PFSK-1 (cell line): ENCODE measurements at regions not wholly inside any gene's neighbourhood (a gene's known extent, or its start where the extent isn't known, plus 50 kb on each side); places are given as distances from the start of the nearest gene placed in this dataset.

Experiments used
- FOXP2 ChIP-seq: optimal IDR thresholded peaks from 2 replicates; pipeline ENCODE3; 2011; ENCODE audit warnings: borderline replicate concordance, control low read depth, inconsistent platforms; ENCODE audit not compliant: insufficient read depth; ENCODE audit errors: extremely low read length, extremely low read depth
- POLR2AphosphoS5 ChIP-seq: IDR thresholded peaks from 2 replicates; pipeline ENCODE4 v1.6.1; 2012; ENCODE audit warnings: low read depth, mild to moderate bottlenecking, control low read depth, low read length, moderate library complexity
- REST ChIP-seq, 2 experiments: IDR thresholded peaks; 2 replicates each; pipeline versions ENCODE4 v1.6.1 to v1.8.0; 2011 to 2012; ENCODE audit warnings: low read depth in 2 of 2, low read length in 2 of 2, control low read depth in 1 of 2, inconsistent platforms in 1 of 2, mild to moderate bottlenecking in 1 of 2, moderate library complexity in 1 of 2; ENCODE audit not compliant: insufficient read depth in 1 of 2
- SIN3A ChIP-seq: IDR thresholded peaks from 2 replicates; pipeline ENCODE4 v1.6.1; 2012; ENCODE audit warnings: mild to moderate bottlenecking, low read length, moderate library complexity, borderline replicate concordance; ENCODE audit not compliant: insufficient read depth
- TAF1 ChIP-seq: IDR thresholded peaks from 2 replicates; pipeline ENCODE4 v1.6.1; 2012; ENCODE audit warnings: low read length, control low read depth, borderline replicate concordance; ENCODE audit not compliant: insufficient read depth

GRCh38 chr6:21909321-21909720, 315.8 kb downstream of the SOX4 start:
- TF ChIP-seq FOXP2 (no peak), POLR2AphosphoS5 (no peak), SIN3A (no peak), TAF1 (no peak), REST (IDR thresholded peaks at IDR 0.05; ENCODE audit: insufficient read depth in 1 of 2, low read depth in 2 of 2, low read length in 2 of 2) (no peak)

- no peak for TF ChIP-seq FOXP2
- TF ChIP-seq POLR2AphosphoS5 = no peak
- no peak for TF ChIP-seq TAF1
- no peak for TF ChIP-seq SIN3A
- TF ChIP-seq REST (IDR thresholded peaks at IDR 0.05; ENCODE audit: insufficient read depth in 1 of 2, low read depth in 2 of 2, low read length in 2 of 2) = no peak
Measured at GRCh38 chr6:21911208-21911607, 317.7 kb downstream of the SOX4 start.

GRCh38 chr6:21912151-21912832, 318.7 kb downstream of the SOX4 start:
- TF ChIP-seq TAF1 (no peak), REST (IDR thresholded peaks at IDR 0.05; ENCODE audit: insufficient read depth in 1 of 2, low read depth in 2 of 2, low read length in 2 of 2) (no peak), POLR2AphosphoS5 (no peak), SIN3A (no peak), FOXP2 (no peak)

GRCh38 chr6:21914121-21914973, 320.8 kb downstream of the SOX4 start:
- TF ChIP-seq POLR2AphosphoS5 = no peak
- TF ChIP-seq SIN3A = no peak
- no peak for TF ChIP-seq FOXP2
- TF ChIP-seq TAF1 = no peak
- TF ChIP-seq REST (IDR thresholded peaks at IDR 0.05; ENCODE audit: insufficient read depth in 1 of 2, low read depth in 2 of 2, low read length in 2 of 2) = no peak
